ENCODE measurements at regions not wholly inside any gene's neighbourhood (a gene's known extent, or its start where the extent isn't known, plus 50 kb on each side); places are given as distances from the start of the nearest gene placed in this dataset.

- H3K4me1 Mint-ChIP-seq (ENCODE audit: low read depth) = no peaks in the 10 kb centered on the region
- DNase-seq = no peak
- H3K27ac Mint-ChIP-seq = no peak overlapping the region
- H3K27me3 Mint-ChIP-seq (ENCODE audit: insufficient read depth) = peaks cover 9% of the 10 kb centered on the region; the same call in 1 of the 2 replicates
- no peak overlapping the region for H3K4me3 Mint-ChIP-seq
- no peak for TF ChIP-seq CTCF (IDR thresholded peaks at IDR 0.05)
- no peaks in the 10 kb centered on the region for H3K9me3 Mint-ChIP-seq
- H3K36me3 Mint-ChIP-seq (ENCODE audit: low read depth) = no peaks in the 10 kb centered on the region
Measured at GRCh38 chr16:85506635-85506911, 106.5 kb upstream of the GSE1 start.

GRCh38 chr16:85507342-85507741, 105.8 kb upstream of the GSE1 start:
- Mint-ChIP-seq H3K9me3 (no peaks in the 10 kb centered on the region), H3K4me1 (ENCODE audit: low read depth) (peaks cover under 1% of the 10 kb centered on the region; the same call in 1 of the 2 replicates), H3K27me3 (ENCODE audit: insufficient read depth) (peaks cover 11% of the 10 kb centered on the region), H3K4me3 (no peak overlapping the region), H3K36me3 (ENCODE audit: low read depth) (no peaks in the 10 kb centered on the region), H3K27ac (no peak overlapping the region)
- no peak for DNase-seq
- no peak for TF ChIP-seq CTCF (IDR thresholded peaks at IDR 0.05)

GRCh38 chr16:85508388-85508787, 104.7 kb upstream of the GSE1 start:
- DNase-seq = no peak
- Mint-ChIP-seq H3K27me3 (ENCODE audit: insufficient read depth) (peaks cover 8% of the 10 kb centered on the region), H3K27ac (no peak overlapping the region), H3K4me1 (ENCODE audit: low read depth) (peaks cover 11% of the 10 kb centered on the region), H3K9me3 (no peaks in the 10 kb centered on the region), H3K4me3 (no peak overlapping the region), H3K36me3 (ENCODE audit: low read depth) (no peaks in the 10 kb centered on the region)
- TF ChIP-seq CTCF (IDR thresholded peaks at IDR 0.05) = no peak

- peaks cover 8% of the 10 kb centered on the region for H3K27me3 Mint-ChIP-seq (ENCODE audit: insufficient read depth)
- peaks cover 17% of the 10 kb centered on the region for H3K4me1 Mint-ChIP-seq (ENCODE audit: low read depth)
- no peak overlapping the region for H3K4me3 Mint-ChIP-seq
- no peak for DNase-seq
- no peak for TF ChIP-seq CTCF (IDR thresholded peaks at IDR 0.05)
- no peaks in the 10 kb centered on the region for H3K36me3 Mint-ChIP-seq (ENCODE audit: low read depth)
- no peak overlapping the region for H3K27ac Mint-ChIP-seq
- H3K9me3 Mint-ChIP-seq = no peaks in the 10 kb centered on the region
Measured at GRCh38 chr16:85508993-85509392, 104.1 kb upstream of the GSE1 start.

- peaks cover 28% of the 10 kb centered on the region for H3K4me1 Mint-ChIP-seq (ENCODE audit: low read depth)
- peaks cover 8% of the 10 kb centered on the region for H3K27me3 Mint-ChIP-seq (ENCODE audit: insufficient read depth)
Measured at GRCh38 chr16:85510041-85510659, 103.0 kb upstream of the GSE1 start.

More at GRCh38 chr16:85510041-85510659, 103.0 kb upstream of the GSE1 start:
- Mint-ChIP-seq H3K4me3 (no peak overlapping the region), H3K36me3 (ENCODE audit: low read depth) (no peaks in the 10 kb centered on the region), H3K27ac (no peak overlapping the region), H3K9me3 (no peaks in the 10 kb centered on the region)
- DNase-seq = no peak
- no peak for TF ChIP-seq CTCF (IDR thresholded peaks at IDR 0.05)
